K562 (cell line): ENCODE measurements at regions not wholly inside any gene's neighbourhood (a gene's known extent, or its start where the extent isn't known, plus 50 kb on each side); places are given as distances from the start of the nearest gene placed in this dataset.

Source experiments
- ATAC-seq: fragments of 200-7000 bp; cut with Tn5 transposase; 3 replicates; pipeline ENCODE4 v1.9.1; 2020; ENCODE audit warnings: moderate library complexity
- BruUV-seq: library from RNA; stranded (reverse); fragments of 400-500 nt; replicated peaks from 2 replicates; lab custom pipeline; 2021; lab: Mats Ljungman, UMichigan
- CTCF ChIA-PET: fragments of 300-600 bp; formaldehyde crosslinking; extraction: SDS; loops from one replicate; lab custom pipeline; 2021; ENCODE audit warnings: low intra/inter-chr PET ratio; lab: Yijun Ruan, JAX
- POLR2A ChIA-PET: fragments of 300-600, 350-650 bp; sonication (Branson Sonifier 250); formaldehyde crosslinking; extraction: SDS; loops from one replicate; lab custom pipeline; 2021; ENCODE audit warnings: antibody characterized with exemption, inconsistent platforms; lab: Yijun Ruan, JAX
- DNase-seq, 4 experiments: peaks; one replicate each; pipeline versions ENCODE4 v3.0.0 to v3.0.0-alpha.2; 2011 to 2018; ENCODE audit warnings: low spot score in 3 of 4, mixed read lengths in 3 of 4; ENCODE audit errors: extremely low read depth in 1 of 4
- FAIRE-seq: peaks from 2 replicates; lab custom pipeline; 2011; peaks lifted over from hg19 to GRCh38; lab: Jason Lieb, UNC
- H2AFZ ChIP-seq: 2 replicates; pipeline ENCODE4 v1.6.0; 2011; ENCODE audit warnings: low read depth, low read length, control low read depth, inconsistent platforms
- H3K27ac ChIP-seq: fragments of 200-600 bp; 3 replicates; pipeline ENCODE4 v1.8.0; 2011; ENCODE audit warnings: low read depth, mild to moderate bottlenecking, control low read depth, inconsistent platforms, low read length, moderate library complexity, mixed read lengths; ENCODE audit errors: extremely low read depth
- H3K27me3 ChIP-seq, 2 experiments: fragments of 300-600 bp in 1 of 2; 2 replicates in 1 of 2; 3 replicates in 1 of 2; pipeline versions ENCODE4 v1.6.0 to v1.8.0; 2011; ENCODE audit warnings: inconsistent platforms in 2 of 2, low read length in 2 of 2, mild to moderate bottlenecking in 1 of 2, mixed read lengths in 1 of 2, moderate library complexity in 1 of 2; ENCODE audit not compliant: control insufficient read depth in 2 of 2, insufficient read depth in 2 of 2
- H3K36me3 ChIP-seq: fragments of 300-600 bp; 3 replicates; pipeline ENCODE4 v1.8.0; 2011; ENCODE audit warnings: mild to moderate bottlenecking, low read length, inconsistent platforms; ENCODE audit not compliant: control insufficient read depth, insufficient read depth
- H3K4me1 ChIP-seq, 2 experiments: fragments of 200-600 bp in 1 of 2; replicated peaks in 1 of 2; 2 replicates in 1 of 2; 3 replicates in 1 of 2; pipeline versions ENCODE4 v1.5.1 to v1.8.0; 2011; ENCODE audit warnings: inconsistent platforms in 2 of 2, low read length in 2 of 2, mild to moderate bottlenecking in 1 of 2, mixed read lengths in 1 of 2, moderate library complexity in 1 of 2; ENCODE audit not compliant: control insufficient read depth in 2 of 2, insufficient read depth in 2 of 2
- H3K4me2 ChIP-seq: 2 replicates; pipeline ENCODE4 v1.6.1; 2011; ENCODE audit warnings: low read length, control low read depth, inconsistent platforms, mixed read lengths; ENCODE audit not compliant: insufficient read depth
- H3K4me3 ChIP-seq: fragments of 200-600 bp; sonication (generic), shearing (Covaris generic); 2 replicates; pipeline ENCODE4 v1.5.1; 2016; ENCODE audit warnings: control low read depth, inconsistent platforms
- H3K79me2 ChIP-seq: fragments of 200-600 bp; 3 replicates; pipeline ENCODE4 v1.8.0; 2011; ENCODE audit warnings: low read length, inconsistent platforms; ENCODE audit not compliant: control insufficient read depth, insufficient read depth
- H3K9ac ChIP-seq, 2 experiments: 2 replicates each; pipeline versions ENCODE4 v1.6.0 to v1.6.1; 2011; ENCODE audit warnings: low read depth in 2 of 2, low read length in 2 of 2, control low read depth in 1 of 2, inconsistent platforms in 1 of 2, mild to moderate bottlenecking in 1 of 2, mixed read lengths in 1 of 2; ENCODE audit not compliant: insufficient read depth in 1 of 2
- H3K9me1 ChIP-seq: one replicate; pipeline ENCODE4 v1.6.0; 2011; ENCODE audit warnings: inconsistent platforms, mild to moderate bottlenecking, low read length, moderate library complexity; ENCODE audit not compliant: control insufficient read depth, insufficient read depth
- H3K9me3 ChIP-seq: replicated peaks from 2 replicates; pipeline ENCODE4 v1.5.1; 2011; ENCODE audit warnings: low read depth, low read length, inconsistent platforms; ENCODE audit not compliant: control insufficient read depth, insufficient read depth
- H4K20me1 ChIP-seq: replicated peaks from 2 replicates; pipeline ENCODE4 v1.6.1; 2011; ENCODE audit warnings: low read length, inconsistent platforms, mixed read lengths; ENCODE audit not compliant: control insufficient read depth, insufficient read depth
- CREBBP ChIP-seq: IDR thresholded peaks from one replicate; pipeline ENCODE4 v1.6.1; 2012; ENCODE audit warnings: low read depth, mild to moderate bottlenecking, control low read depth, inconsistent platforms, low read length
- LEF1 ChIP-seq: fragments of 450-650 bp; IDR thresholded peaks from 2 replicates; pipeline ENCODE4 v1.6.1; 2016; ENCODE audit warnings: mild to moderate bottlenecking
- NUFIP1 ChIP-seq: fragments of 450-650 bp; IDR thresholded peaks from 2 replicates; pipeline ENCODE4 v1.6.1; 2018; ENCODE audit not compliant: partially characterized antibody
- YBX1 ChIP-seq: fragments of 450-650 bp; IDR thresholded peaks from 2 replicates; pipeline ENCODE4 v1.7.1; 2016; ENCODE audit warnings: mild to moderate bottlenecking
- ZZZ3 ChIP-seq: fragments of 450-650 bp; IDR thresholded peaks from 2 replicates; pipeline ENCODE4 v1.6.1; 2016; ENCODE audit warnings: antibody characterized with exemption, mild to moderate bottlenecking, moderate library complexity
- WGBS: fragments of 100-300 bp; shearing (Covaris generic); methylation state at CpG from one replicate; pipeline ENCODE4 v1.1.6; 2016; ENCODE audit warnings: low coverage, mixed read lengths; ENCODE audit not compliant: insufficient coverage; ENCODE audit errors: missing lambda C conversion rate; 5-methylcytosine and 5-hydroxymethylcytosine counted together
- in situ Hi-C: fragments of 300-500 bp; cut with MboI; formaldehyde crosslinking; loops from 4 replicates; pipeline ENCODE4 v1.15.0; 2018; ENCODE audit warnings: inconsistent platforms, mixed read lengths
- intact Hi-C: fragments of 100-400 bp; cut with micrococcal nuclease; formaldehyde crosslinking; loops from 2 replicates; pipeline ENCODE4 v1.14.2; 2022
- TF ChIP-seq, protein P1 (sequence below): fragments of 150-350 bp; conservative IDR thresholded peaks from 2 replicates; pipeline ENCODE4 v1.6.1; 2014; ENCODE audit warnings: low read length

DNA sequence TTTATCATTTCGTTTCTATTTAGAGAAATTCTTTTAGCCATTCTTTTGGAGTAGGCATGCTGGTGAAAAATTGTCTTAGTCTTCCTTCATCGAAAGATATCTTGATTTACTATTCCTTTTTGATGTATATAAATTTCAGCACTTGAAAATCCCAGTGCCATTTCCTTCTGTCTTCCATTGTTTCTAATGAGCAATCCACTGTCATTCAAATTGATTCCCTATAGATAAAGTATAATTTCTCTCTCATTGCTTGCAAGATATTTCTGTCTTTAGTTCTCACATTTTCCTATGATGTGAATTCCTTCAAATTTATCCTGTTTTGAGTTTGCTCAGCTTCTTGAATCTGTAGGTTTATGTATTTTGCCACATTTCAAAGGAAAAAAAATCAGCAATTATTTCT lies 251.1 kb upstream of the CHD6 start (continued):
- TF ChIP-seq NUFIP1 (no peak), LEF1 (no peak), CREBBP (no peak), YBX1 (no peak)
- TF ChIP-seq, protein P1, sequence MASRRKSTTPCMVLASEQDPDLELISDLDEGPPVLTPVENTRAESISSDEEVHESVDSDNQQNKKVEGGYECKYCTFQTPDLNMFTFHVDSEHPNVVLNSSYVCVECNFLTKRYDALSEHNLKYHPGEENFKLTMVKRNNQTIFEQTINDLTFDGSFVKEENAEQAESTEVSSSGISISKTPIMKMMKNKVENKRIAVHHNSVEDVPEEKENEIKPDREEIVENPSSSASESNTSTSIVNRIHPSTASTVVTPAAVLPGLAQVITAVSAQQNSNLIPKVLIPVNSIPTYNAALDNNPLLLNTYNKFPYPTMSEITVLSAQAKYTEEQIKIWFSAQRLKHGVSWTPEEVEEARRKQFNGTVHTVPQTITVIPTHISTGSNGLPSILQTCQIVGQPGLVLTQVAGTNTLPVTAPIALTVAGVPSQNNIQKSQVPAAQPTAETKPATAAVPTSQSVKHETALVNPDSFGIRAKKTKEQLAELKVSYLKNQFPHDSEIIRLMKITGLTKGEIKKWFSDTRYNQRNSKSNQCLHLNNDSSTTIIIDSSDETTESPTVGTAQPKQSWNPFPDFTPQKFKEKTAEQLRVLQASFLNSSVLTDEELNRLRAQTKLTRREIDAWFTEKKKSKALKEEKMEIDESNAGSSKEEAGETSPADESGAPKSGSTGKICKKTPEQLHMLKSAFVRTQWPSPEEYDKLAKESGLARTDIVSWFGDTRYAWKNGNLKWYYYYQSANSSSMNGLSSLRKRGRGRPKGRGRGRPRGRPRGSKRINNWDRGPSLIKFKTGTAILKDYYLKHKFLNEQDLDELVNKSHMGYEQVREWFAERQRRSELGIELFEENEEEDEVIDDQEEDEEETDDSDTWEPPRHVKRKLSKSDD = no peak

DNA sequence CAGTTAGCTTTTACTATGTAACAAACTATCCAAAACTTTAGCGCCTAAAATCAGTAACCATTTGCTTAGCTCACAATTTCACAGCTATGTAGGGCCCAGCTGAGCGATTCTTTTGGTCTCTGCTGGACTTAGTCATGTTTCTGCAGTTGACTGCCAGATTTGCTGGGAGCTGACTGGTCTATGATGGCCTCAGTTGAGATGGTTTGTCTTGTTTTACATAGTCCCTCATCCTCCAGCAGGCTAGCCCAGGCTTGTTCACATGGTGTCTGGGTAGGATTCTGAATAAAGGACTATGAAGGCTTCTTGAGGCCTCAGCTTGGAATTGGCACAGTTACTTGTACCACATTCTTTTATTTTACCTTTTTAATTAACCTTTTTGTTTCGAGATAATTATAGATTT lies 247.8 kb upstream of the CHD6 start:
- no peak overlapping the region for H2AFZ ChIP-seq
- no peaks in the 10 kb centered on the region for H3K4me1 ChIP-seq
- no peaks in the 10 kb centered on the region for H3K79me2 ChIP-seq
- no peak overlapping the region for H3K27ac ChIP-seq
- no peak overlapping the region for H3K4me3 ChIP-seq
- ATAC-seq (no peak), DNase-seq (no peak), FAIRE-seq (no peak)
- CTCF ChIA-PET = no interaction called here
- H3K9me1 ChIP-seq = no peaks in the 10 kb centered on the region
- H3K27me3 ChIP-seq = no peaks in the 10 kb centered on the region
- POLR2A ChIA-PET = interaction anchor here (0.5 kb wide), 1 partner anchor 21 kb away, joined by 3 read pairs; no protein-coding TSS in a partner anchor
- no peaks in the 10 kb centered on the region for H4K20me1 ChIP-seq
- WGBS = 0% methylated on average over 3 of the region's 3 CpGs
- H3K36me3 ChIP-seq = no peaks in the 10 kb centered on the region
- no peak for TF ChIP-seq ZZZ3
- H3K4me2 ChIP-seq = no peak overlapping the region
- no TSS peak for BruUV-seq
- intact Hi-C loops (no loop called here), in situ Hi-C loops (no loop called here)
- H3K9me3 ChIP-seq = no peaks in the 10 kb centered on the region
- no peak overlapping the region for H3K9ac ChIP-seq
